GM12865 (cell line): ENCODE measurements at regions not wholly inside any gene's neighbourhood (a gene's known extent, or its start where the extent isn't known, plus 50 kb on each side); places are given as distances from the start of the nearest gene placed in this dataset.
A peak's percentile ranks its signal among the peaks of the same experiment; 100 is the strongest.
"Not testable (repeated sequence)": the region's sequence is repeated elsewhere in the genome, so short reads cannot be mapped to it uniquely, and the experiment has no call there.

Experiments used
- DNase-seq: peaks from one replicate; pipeline ENCODE4 v3.0.0; 2010; ENCODE audit warnings: low read depth
- H3K4me3 ChIP-seq: 2 replicates; pipeline ENCODE4 v1.5.1; 2011; ENCODE audit warnings: mild to moderate bottlenecking, low read depth, low read length, control low read depth
- CTCF ChIP-seq: IDR thresholded peaks from 2 replicates; pipeline ENCODE4 v1.5.1; 2011; ENCODE audit warnings: low read length, control low read depth, low read depth, inconsistent platforms; ENCODE audit not compliant: insufficient read depth; ENCODE audit errors: missing control alignments

GRCh38 chr2:14901737-14902136 lies 269.2 kb downstream of the LRATD1 start:
- H3K4me3 ChIP-seq, result no peak overlapping the region
- no peak for DNase-seq
- no peak for TF ChIP-seq CTCF

GRCh38 chr2:14902953-14903352 lies 270.4 kb downstream of the LRATD1 start:
- no peak for DNase-seq
- H3K4me3 ChIP-seq, result no peak overlapping the region
- TF ChIP-seq CTCF, result no peak

DNA sequence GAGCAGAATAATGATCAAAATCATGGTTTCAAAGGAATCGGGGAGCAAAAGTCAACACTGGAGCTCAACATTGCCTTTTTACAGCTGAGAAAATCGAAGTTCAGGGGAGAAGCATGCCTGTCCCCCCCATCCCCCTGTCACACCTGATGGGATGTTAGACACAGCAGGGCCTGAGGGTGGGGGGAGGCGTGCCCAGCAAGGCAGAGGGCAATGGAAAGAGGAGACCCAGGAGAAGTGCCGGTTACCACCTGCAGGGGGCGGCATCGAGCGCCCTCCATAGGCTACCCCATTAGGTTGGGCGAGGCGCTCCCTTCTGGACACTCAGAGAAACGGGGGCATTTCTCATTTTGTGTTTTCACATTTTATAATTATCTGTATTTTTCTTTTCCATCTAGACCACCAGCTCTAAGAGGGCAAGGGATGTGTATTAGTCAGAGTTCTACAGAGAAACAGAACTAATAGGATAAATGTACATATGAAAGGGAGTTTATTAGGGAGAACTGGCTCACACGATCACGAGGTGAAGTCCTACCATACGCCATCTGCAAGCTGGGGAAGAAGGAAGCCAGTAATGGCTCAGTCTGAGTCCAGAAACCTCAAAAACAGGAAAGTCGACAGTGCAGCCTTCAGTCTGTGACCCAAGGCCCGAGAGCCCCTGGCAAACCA lies 271.3 kb downstream of the LRATD1 start:
- DNase-seq, result peak; percentile 68
- TF ChIP-seq CTCF, result peak; percentile 95
- H3K4me3 ChIP-seq, result no peak overlapping the region

DNA sequence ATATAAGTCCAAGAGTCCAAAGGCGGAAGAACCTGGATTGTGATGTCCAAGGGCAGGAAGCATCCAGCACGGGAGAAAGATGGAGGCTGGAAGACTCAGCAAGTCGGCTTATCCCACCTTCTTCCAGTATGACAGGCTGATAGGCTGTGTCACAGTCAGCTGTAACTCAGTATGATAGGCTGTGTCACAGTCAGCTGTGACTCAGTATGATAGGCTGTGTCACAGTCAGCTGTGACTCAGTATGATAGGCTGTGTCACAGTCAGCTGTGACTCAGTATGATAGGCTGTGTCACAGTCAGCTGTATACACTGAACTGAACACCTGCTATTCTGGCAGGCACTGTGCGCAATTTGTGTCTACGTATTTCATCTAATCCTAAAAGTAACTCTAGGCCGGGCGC lies 271.9 kb downstream of the LRATD1 start:
- not testable (repeated sequence) for H3K4me3 ChIP-seq

DNA sequence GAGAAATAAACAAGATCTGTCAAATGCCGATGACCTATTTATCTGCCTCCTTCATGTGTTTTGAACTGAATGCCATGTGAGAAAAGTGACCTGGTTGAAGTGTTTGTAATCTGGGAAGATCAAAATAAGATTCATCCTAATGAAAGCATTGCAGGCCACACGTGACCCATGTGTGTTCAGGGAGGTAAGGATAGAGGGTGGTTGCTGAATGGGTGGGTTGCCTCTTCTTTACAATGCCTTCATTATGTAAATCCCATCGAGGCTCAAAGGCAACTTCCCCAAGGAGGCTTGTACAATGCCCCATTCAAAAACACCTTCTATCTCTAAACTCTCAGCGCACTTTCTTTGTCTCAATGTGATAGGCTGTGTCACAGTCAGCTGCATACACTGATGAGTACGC lies 273.1 kb downstream of the LRATD1 start:
- DNase-seq, result no peak
- no peak for TF ChIP-seq CTCF

More for the DNA sequence above, 271.9 kb downstream of the LRATD1 start:
- not testable (repeated sequence) for DNase-seq

DNA sequence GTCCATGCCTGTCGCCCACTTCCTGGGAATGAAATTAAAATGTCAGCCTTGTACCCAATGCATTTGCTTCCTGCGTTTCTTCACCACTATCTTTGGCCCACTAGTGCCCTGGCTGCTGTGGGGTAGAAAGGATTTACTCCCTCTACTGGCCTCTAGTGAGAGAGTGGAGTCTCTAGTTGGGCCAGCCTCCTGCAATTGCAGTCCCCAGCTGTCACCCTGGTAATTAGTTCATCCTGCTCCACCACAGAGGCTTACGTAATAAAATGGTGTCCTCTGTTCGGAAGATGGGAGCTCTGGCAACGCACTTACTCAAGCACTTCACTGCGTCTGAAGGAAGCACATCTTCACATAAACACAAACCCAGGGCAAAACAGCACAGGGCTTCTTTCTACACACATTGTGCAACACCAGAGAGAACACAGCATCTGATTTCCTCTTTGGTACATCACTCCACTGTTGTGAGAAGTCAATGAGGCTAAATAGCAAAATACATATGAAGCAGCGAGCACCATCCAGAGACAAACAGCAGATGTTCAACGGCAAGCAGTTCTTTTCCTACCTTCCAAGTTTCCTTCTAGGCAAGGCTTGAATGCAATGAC lies 274.6 kb downstream of the LRATD1 start:
- TF ChIP-seq CTCF, result peak; percentile 20
- no peak overlapping the region for H3K4me3 ChIP-seq
- peak; percentile 9 for DNase-seq

More for the DNA sequence above, 273.1 kb downstream of the LRATD1 start:
- H3K4me3 ChIP-seq, result no peak overlapping the region

DNA sequence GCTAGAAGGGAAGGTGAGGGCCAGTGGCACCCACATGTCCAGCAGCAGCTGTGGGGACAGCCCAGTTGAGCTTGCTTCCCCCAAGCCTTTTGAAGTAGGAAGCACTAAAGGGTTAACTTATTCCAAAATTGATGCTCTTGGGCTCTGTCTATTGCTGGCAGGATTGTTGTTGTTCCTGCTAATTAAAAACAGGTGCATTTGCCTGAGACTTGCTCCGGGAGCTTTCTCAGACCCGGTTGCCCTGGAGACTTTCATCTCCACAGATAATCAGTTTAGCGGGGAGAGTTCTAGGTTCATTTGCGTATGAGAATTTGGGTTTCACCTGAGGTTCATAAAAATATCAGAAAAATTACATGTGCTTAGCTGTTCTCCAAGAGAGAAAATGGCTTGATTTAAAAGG lies 277.3 kb downstream of the LRATD1 start:
- DNase-seq, result no peak
- no peak overlapping the region for H3K4me3 ChIP-seq
- no peak for TF ChIP-seq CTCF
